HCT116 (cell line): ENCODE measurements at regions not wholly inside any gene's neighbourhood (a gene's known extent, or its start where the extent isn't known, plus 50 kb on each side); places are given as distances from the start of the nearest gene placed in this dataset.

Experiments used
- ATAC-seq: fragments of 200-7000 bp; cut with Tn5 transposase; 2 replicates; pipeline ENCODE4 v1.9.1; 2020; ENCODE audit warnings: mild to moderate bottlenecking, moderate library complexity
- BruUV-seq: library from RNA; stranded (reverse); fragments of 400-500 nt; replicated peaks from 2 replicates; lab custom pipeline; 2021; lab: Mats Ljungman, UMichigan
- CTCF ChIA-PET: fragments of 300-600 bp; sonication (Branson Sonifier 250); formaldehyde crosslinking; loops from one replicate; lab custom pipeline; 2021; ENCODE audit warnings: antibody characterized with exemption; lab: Charles Lee
- POLR2A ChIA-PET: fragments of 300-600, 350-600 bp; sonication (Branson Sonifier 250); formaldehyde crosslinking; loops from one replicate; lab custom pipeline; 2021; ENCODE audit warnings: antibody characterized with exemption; lab: Charles Lee
- RAD21 ChIA-PET, 2 experiments: fragments of 300-600 bp; sonication (Branson Sonifier 250); formaldehyde crosslinking; loops; one replicate each; lab custom pipeline; 2023; ENCODE audit warnings: low total read pairs in 2 of 2; ENCODE audit not compliant: uncharacterized antibody in 2 of 2, unreplicated experiment in 2 of 2, low non-redundant PET in 1 of 2; lab: Charles Lee
- DNase-seq: peaks from one replicate; pipeline ENCODE4 v3.0.0-alpha.2; 2010; ENCODE audit warnings: low read depth, low spot score
- H2AFZ ChIP-seq: fragments of 200-600 bp; shearing (Covaris generic), sonication (generic); 2 replicates; pipeline ENCODE4 v1.6.1; 2017; ENCODE audit warnings: low read depth, mixed run types, mixed read lengths, antibody characterized with exemption, low read length; ENCODE audit not compliant: poor library complexity, severe bottlenecking
- H3K27ac ChIP-seq: 2 replicates; pipeline ENCODE4 v1.5.1; 2012; ENCODE audit warnings: low read depth, low read length
- H3K27me3 ChIP-seq: fragments of 200-600 bp; sonication (generic); 2 replicates; pipeline ENCODE4 v1.6.1; 2016; ENCODE audit warnings: mixed run types, low read length, mixed read lengths; ENCODE audit not compliant: insufficient read depth
- H3K36me3 ChIP-seq, 2 experiments: fragments of 200-500 bp in 1 of 2; fragments of 200-600 bp in 1 of 2; sonication (Bioruptor generic) in 1 of 2; sonication (generic) in 1 of 2; 2 replicates each; pipeline versions ENCODE4 v1.5.1 to v1.6.1; 2014 to 2016; ENCODE audit warnings: low read length in 2 of 2, inconsistent platforms in 1 of 2, mixed read lengths in 1 of 2, mixed run types in 1 of 2; ENCODE audit not compliant: insufficient read depth in 2 of 2, control insufficient read depth in 1 of 2
- H3K4me1 ChIP-seq, 2 experiments: fragments of 200-600 bp in 1 of 2; sonication (generic) in 1 of 2; 2 replicates each; pipeline versions ENCODE4 v1.5.1 to v1.6.1; 2012 to 2017; ENCODE audit warnings: low read length in 2 of 2, inconsistent platforms in 1 of 2, mild to moderate bottlenecking in 1 of 2, mixed read lengths in 1 of 2, mixed run types in 1 of 2, moderate library complexity in 1 of 2; ENCODE audit not compliant: insufficient read depth in 2 of 2, control insufficient read depth in 1 of 2
- H3K4me2 ChIP-seq: fragments of 200-600 bp; sonication (generic); 2 replicates; pipeline ENCODE4 v1.6.1; 2017; ENCODE audit warnings: mixed run types, low read length, mixed read lengths
- H3K4me3 ChIP-seq, 2 experiments: fragments of 200-600 bp in 1 of 2; sonication (generic) in 1 of 2; replicated peaks in 1 of 2; 2 replicates each; pipeline ENCODE4 v1.5.1; 2011 to 2016; ENCODE audit warnings: low read length in 2 of 2, control low read depth in 1 of 2, low read depth in 1 of 2, mild to moderate bottlenecking in 1 of 2, mixed read lengths in 1 of 2, mixed run types in 1 of 2
- H3K79me2 ChIP-seq: fragments of 200-600 bp; sonication (generic); 2 replicates; pipeline ENCODE4 v1.6.1; 2017; ENCODE audit warnings: mild to moderate bottlenecking, mixed run types, low read length, moderate library complexity, mixed read lengths; ENCODE audit not compliant: insufficient read depth
- H3K9ac ChIP-seq: fragments of 200-600 bp; sonication (generic); 2 replicates; pipeline ENCODE4 v1.6.1; 2016; ENCODE audit warnings: low read length, mixed read lengths
- H3K9me2 ChIP-seq: fragments of 200-600 bp; sonication (generic), shearing (Covaris generic); 2 replicates; pipeline ENCODE4 v1.6.1; 2017; ENCODE audit warnings: mixed run types, mild to moderate bottlenecking, moderate library complexity; ENCODE audit not compliant: insufficient read depth
- H3K9me3 ChIP-seq, 2 experiments: fragments of 200-500 bp in 1 of 2; fragments of 200-600 bp in 1 of 2; sonication (Bioruptor generic) in 1 of 2; sonication (generic) in 1 of 2; 2 replicates each; pipeline ENCODE4 v1.6.1; 2014 to 2017; ENCODE audit warnings: low read length in 2 of 2, mixed read lengths in 2 of 2, inconsistent platforms in 1 of 2, low read depth in 1 of 2, mild to moderate bottlenecking in 1 of 2, mixed run types in 1 of 2, moderate library complexity in 1 of 2; ENCODE audit not compliant: control insufficient read depth in 1 of 2, insufficient read depth in 1 of 2
- H4K20me1 ChIP-seq: fragments of 200-600 bp; sonication (generic), shearing (Covaris generic); 2 replicates; pipeline ENCODE4 v1.6.1; 2017; ENCODE audit warnings: mixed run types, mild to moderate bottlenecking, moderate library complexity; ENCODE audit not compliant: insufficient read depth
- EZH2phosphoT487 ChIP-seq: fragments of 200-600 bp; IDR thresholded peaks from 2 replicates; pipeline ENCODE4 v1.6.1; 2018; ENCODE audit warnings: antibody characterized with exemption, borderline replicate concordance
- POLR2AphosphoS5 ChIP-seq: IDR thresholded peaks from 2 replicates; pipeline ENCODE4 v1.6.1; 2011; ENCODE audit warnings: mild to moderate bottlenecking, low read depth, low read length, moderate library complexity
- REST ChIP-seq: IDR thresholded peaks from 2 replicates; pipeline ENCODE4 v1.6.1; 2012; ENCODE audit warnings: low read depth
- SIN3A ChIP-seq: IDR thresholded peaks from 2 replicates; pipeline ENCODE4 v1.6.1; 2012; ENCODE audit warnings: low read depth
- SP1 ChIP-seq: IDR thresholded peaks from 2 replicates; pipeline ENCODE4 v1.6.1; 2012; ENCODE audit warnings: low read depth
- TCF7L2 ChIP-seq: IDR thresholded peaks from 2 replicates; pipeline ENCODE4 v1.7.0; 2011; ENCODE audit warnings: borderline replicate concordance, inconsistent platforms; ENCODE audit not compliant: insufficient read depth, insufficient read length; ENCODE audit errors: extremely low read depth
- ZBTB33 ChIP-seq: IDR thresholded peaks from 2 replicates; pipeline ENCODE4 v1.6.1; 2011; ENCODE audit warnings: mild to moderate bottlenecking, low read length, moderate library complexity; ENCODE audit not compliant: insufficient replicate concordance; ENCODE audit errors: extremely low read depth
- intact Hi-C: fragments of 100-400 bp; cut with micrococcal nuclease; formaldehyde crosslinking; loops from 2 replicates; pipeline ENCODE4 v1.10.0; 2022

- no peak for DNase-seq
- no peak for ATAC-seq
- intact Hi-C loops, result no loop called here
- no peak overlapping the region for H3K4me3 ChIP-seq
- H2AFZ ChIP-seq, result no peak overlapping the region
- H3K27ac ChIP-seq, result no peak overlapping the region
- no peaks in the 10 kb centered on the region for H3K79me2 ChIP-seq
- no peak overlapping the region for H3K9ac ChIP-seq
- ChIA-PET CTCF (no interaction called here), RAD21 (no interaction called here), POLR2A (no interaction called here)
- H3K9me2 ChIP-seq, result no peaks in the 10 kb centered on the region
- no peaks in the 10 kb centered on the region for H4K20me1 ChIP-seq
- TF ChIP-seq POLR2AphosphoS5 (no peak), TCF7L2 (no peak), EZH2phosphoT487 (no peak), SP1 (no peak), REST (no peak), ZBTB33 (no peak), SIN3A (no peak)
- H3K4me1 ChIP-seq, result no peaks in the 10 kb centered on the region
- no peaks in the 10 kb centered on the region for H3K27me3 ChIP-seq
- peaks cover 0 to 21% of the 10 kb centered on the region in 2 experiments; a peak in 3 of 4 replicates for H3K9me3 ChIP-seq
- BruUV-seq, result no TSS peak
- no peaks in the 10 kb centered on the region for H3K36me3 ChIP-seq
- H3K4me2 ChIP-seq, result no peak overlapping the region
These were observed 1392.0 kb downstream of the TECRL start for GRCh38 chr4:63017300-63017699.
